GM23338 (cell line): ENCODE measurements at regions not wholly inside any gene's neighbourhood (a gene's known extent, or its start where the extent isn't known, plus 50 kb on each side); places are given as distances from the start of the nearest gene placed in this dataset.

Source experiments
- ATAC-seq: fragments of 200-7000 bp; cut with Tn5 transposase; 3 replicates; pipeline ENCODE4 v1.9.1; 2020
- DNase-seq: peaks from one replicate; pipeline ENCODE4 v3.0.0-alpha.2; 2015; ENCODE audit warnings: low spot score
- H2AFZ ChIP-seq: fragments of 200-600 bp; sonication (generic); 2 replicates; pipeline ENCODE4 v1.8.0; 2016; ENCODE audit warnings: antibody characterized with exemption, mild to moderate bottlenecking, moderate library complexity
- H3F3A ChIP-seq: fragments of 200-600 bp; sonication (generic); replicated peaks from 2 replicates; pipeline ENCODE4 v1.8.0; 2017; ENCODE audit warnings: antibody characterized with exemption, mixed run types, low read depth
- H3K27ac ChIP-seq: fragments of 200-600 bp; sonication (generic); 2 replicates; pipeline ENCODE4 v1.6.1; 2016; ENCODE audit warnings: low read depth
- H3K27me3 ChIP-seq: fragments of 200-600 bp; sonication (generic); 2 replicates; pipeline ENCODE4 v1.8.0; 2016; ENCODE audit warnings: mild to moderate bottlenecking, mixed run types, moderate library complexity; ENCODE audit not compliant: insufficient read depth
- H3K36me3 ChIP-seq: fragments of 200-600 bp; sonication (generic); 2 replicates; pipeline ENCODE4 v1.8.0; 2016; ENCODE audit warnings: mild to moderate bottlenecking; ENCODE audit not compliant: insufficient read depth
- H3K4me1 ChIP-seq: fragments of 200-600 bp; sonication (generic); 2 replicates; pipeline ENCODE4 v1.8.0; 2016; ENCODE audit warnings: mild to moderate bottlenecking, moderate library complexity; ENCODE audit not compliant: insufficient read depth
- H3K4me2 ChIP-seq: fragments of 200-600 bp; sonication (generic); 2 replicates; pipeline ENCODE4 v1.7.1; 2017; ENCODE audit warnings: mixed run types
- H3K4me3 ChIP-seq: fragments of 200-600 bp; sonication (generic); 2 replicates; pipeline ENCODE4 v1.6.1; 2016; ENCODE audit warnings: mixed run types
- H3K79me2 ChIP-seq: fragments of 200-600 bp; sonication (generic); replicated peaks from 2 replicates; pipeline ENCODE4 v1.8.0; 2017; ENCODE audit warnings: mild to moderate bottlenecking; ENCODE audit not compliant: insufficient read depth
- H3K9me2 ChIP-seq: fragments of 200-600 bp; sonication (generic); 2 replicates; pipeline ENCODE4 v1.8.0; 2017; ENCODE audit not compliant: insufficient read depth
- H4K20me1 ChIP-seq: fragments of 200-600 bp; sonication (generic); replicated peaks from 2 replicates; pipeline ENCODE4 v1.8.0; 2017; ENCODE audit warnings: mild to moderate bottlenecking; ENCODE audit not compliant: insufficient read depth
- H3K27ac Mint-ChIP-seq: 2 replicates; pipeline ENCODE4 v1.8.0; 2020; ENCODE audit warnings: inconsistent platforms, mild to moderate bottlenecking, moderate library complexity, mixed read lengths
- H3K27me3 Mint-ChIP-seq: 3 replicates; pipeline ENCODE4 v1.8.0; 2022; ENCODE audit warnings: low read depth, mild to moderate bottlenecking, moderate library complexity, mixed read lengths, inconsistent platforms; ENCODE audit not compliant: insufficient read depth, poor library complexity
- H3K36me3 Mint-ChIP-seq: 3 replicates; pipeline ENCODE4 v1.8.0; 2021; ENCODE audit warnings: low read depth, mild to moderate bottlenecking, inconsistent platforms, moderate library complexity, mixed read lengths
- H3K4me1 Mint-ChIP-seq: 3 replicates; pipeline ENCODE4 v1.8.0; 2020; ENCODE audit warnings: mild to moderate bottlenecking, inconsistent platforms, mixed read lengths
- H3K4me3 Mint-ChIP-seq: 3 replicates; pipeline ENCODE4 v1.8.0; 2021; ENCODE audit warnings: moderate library complexity, mild to moderate bottlenecking, inconsistent platforms, mixed read lengths
- H3K9me3 Mint-ChIP-seq: 3 replicates; pipeline ENCODE4 v1.8.0; 2020; ENCODE audit warnings: moderate library complexity, mild to moderate bottlenecking, inconsistent platforms, mixed read lengths
- CREB1 ChIP-seq: fragments of 250-450 bp; sonication (Bioruptor Pico); IDR thresholded peaks from 2 replicates; pipeline ENCODE4 v1.5.0; 2020; ENCODE audit warnings: low read depth, mild to moderate bottlenecking, moderate library complexity
- ETS1 ChIP-seq: IDR thresholded peaks from 2 replicates; pipeline ENCODE4 v1.6.1; 2016; ENCODE audit warnings: antibody characterized with exemption
- EZH2 ChIP-seq: fragments of 200-600 bp; sonication (generic); IDR thresholded peaks from one replicate; pipeline ENCODE4 v1.8.0; 2017; ENCODE audit warnings: antibody characterized with exemption, mild to moderate bottlenecking, low read depth; ENCODE audit not compliant: unreplicated experiment
- JUNB ChIP-seq: IDR thresholded peaks from one replicate; pipeline ENCODE4 v1.6.1; 2016; ENCODE audit warnings: antibody characterized with exemption; ENCODE audit not compliant: unreplicated experiment
- POLR2AphosphoS5 ChIP-seq: IDR thresholded peaks from 2 replicates; pipeline ENCODE4 v1.6.1; 2016; ENCODE audit warnings: antibody characterized with exemption, low read depth
- ZNF331 ChIP-seq: fragments of 250-450 bp; sonication (Bioruptor Pico); IDR thresholded peaks from 2 replicates; pipeline ENCODE4 v1.5.0; 2020; ENCODE audit warnings: low read depth, mild to moderate bottlenecking, moderate library complexity
- ZNF462 ChIP-seq: fragments of 250-450 bp; sonication (Bioruptor Pico); IDR thresholded peaks from 2 replicates; pipeline ENCODE4 v1.5.0; 2020; ENCODE audit warnings: mild to moderate bottlenecking, moderate library complexity

- TF ChIP-seq ZNF462 (CRISPR knock-in tag), result no peak
These were observed 93.2 kb upstream of the RGS18 start (continued) for GRCh38 chr1:192065087-192065486.

- no peak for DNase-seq
- Histone ChIP-seq H3K79me2 (no peaks in the 10 kb centered on the region), H3K27ac (no peak overlapping the region), H3K4me3 (no peak overlapping the region), H3K4me2 (no peak overlapping the region), H3K27me3 (no peaks in the 10 kb centered on the region), H3F3A (no peaks in the 10 kb centered on the region), H2AFZ (no peak overlapping the region), H3K36me3 (no peaks in the 10 kb centered on the region), H4K20me1 (no peaks in the 10 kb centered on the region), H3K4me1 (peaks cover 8% of the 10 kb centered on the region), H3K9me2 (no peaks in the 10 kb centered on the region; the same call in 1 of the 2 replicates)
- no peaks in the 10 kb centered on the region for H3K27me3 Mint-ChIP-seq
- no peak overlapping the region for H3K27ac Mint-ChIP-seq
- no peaks in the 10 kb centered on the region for H3K9me3 Mint-ChIP-seq
- no peak overlapping the region for H3K4me3 Mint-ChIP-seq
- H3K4me1 Mint-ChIP-seq, result peaks cover 13% of the 10 kb centered on the region
- H3K36me3 Mint-ChIP-seq, result no peaks in the 10 kb centered on the region
- no peak for ATAC-seq
- TF ChIP-seq EZH2 (no peak), CREB1 (CRISPR knock-in tag) (no peak), ZNF331 (CRISPR knock-in tag) (no peak), JUNB (no peak), ZNF462 (CRISPR knock-in tag) (no peak), POLR2AphosphoS5 (no peak), ETS1 (no peak)
These were observed 92.1 kb upstream of the RGS18 start for GRCh38 chr1:192066202-192066601.
